Dermis blood vessel endothelial cell (primary cell): ENCODE measurements at regions not wholly inside any gene's neighbourhood (a gene's known extent, or its start where the extent isn't known, plus 50 kb on each side); places are given as distances from the start of the nearest gene placed in this dataset.

Experiments used
- DNase-seq: peaks from one replicate; pipeline ENCODE4 v3.0.0; 2010

DNA sequence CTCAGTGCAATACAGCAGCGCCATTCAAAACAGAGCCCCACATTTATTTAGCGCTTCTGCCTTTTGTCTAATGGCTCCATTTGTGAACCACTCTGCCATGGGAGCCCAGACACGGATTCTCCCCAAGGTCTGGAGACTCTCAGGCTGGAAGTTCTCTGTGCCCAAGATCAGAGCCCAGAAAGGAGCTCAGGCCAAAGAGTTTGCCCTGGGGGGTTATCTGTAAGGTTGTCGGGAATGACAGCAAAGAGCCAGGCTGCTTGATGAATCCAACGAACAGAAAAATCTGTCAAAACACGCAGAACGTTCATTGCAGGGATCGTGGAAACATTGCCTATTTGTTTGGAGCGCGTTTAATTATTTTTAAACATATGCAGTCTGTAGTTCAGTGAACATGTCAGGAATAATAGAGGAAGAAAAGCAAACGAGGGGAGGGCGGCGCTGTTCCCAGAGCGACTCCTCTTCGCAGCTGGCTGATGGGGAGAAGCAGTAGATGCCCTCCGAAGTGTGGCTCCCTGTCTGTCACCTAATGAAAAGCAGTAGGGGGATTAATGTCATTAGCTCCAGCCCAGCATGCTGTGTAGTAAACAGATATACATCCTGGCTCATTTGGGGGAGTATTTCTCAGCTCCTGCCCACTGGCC is 464.9 kb upstream of the MPDZ start:
- DNase-seq: no peak

DNA sequence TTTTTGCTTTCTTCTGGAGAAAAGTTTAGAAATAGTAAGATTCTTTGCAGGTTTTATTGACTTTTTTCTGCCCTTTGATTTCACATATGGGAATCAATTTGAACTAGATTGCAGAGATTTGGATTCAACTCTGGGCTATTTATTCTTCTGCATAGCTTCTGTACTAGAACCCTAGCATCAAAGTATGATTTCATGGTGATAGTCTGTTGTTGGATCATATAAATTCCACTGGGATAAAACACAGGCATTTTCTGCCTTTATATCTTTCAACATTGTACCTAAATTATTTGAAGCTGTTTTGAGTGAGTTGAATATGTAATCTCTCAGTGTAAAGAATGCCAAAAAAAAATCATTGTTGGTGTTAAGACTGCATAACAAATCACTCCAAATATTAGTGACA is 458.4 kb upstream of the MPDZ start:
- no peak for DNase-seq

DNA sequence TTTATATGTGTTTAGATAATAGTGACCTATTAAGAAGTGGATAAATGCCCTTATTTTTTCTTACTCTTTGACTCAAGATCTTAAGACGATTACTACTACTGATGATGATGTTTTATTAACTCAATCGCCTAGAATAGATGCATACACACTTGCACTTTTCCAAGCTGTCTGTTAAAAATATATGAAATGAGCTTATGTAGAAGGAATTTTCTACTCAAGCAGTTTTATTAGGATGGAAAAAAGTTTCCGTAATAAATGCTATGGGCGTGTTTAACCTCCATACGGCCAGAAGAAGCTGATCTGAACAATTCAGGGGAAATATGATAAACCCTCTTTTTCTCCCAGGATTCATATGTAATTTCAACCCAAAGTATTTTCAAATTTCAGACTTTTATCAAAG is 455.7 kb upstream of the MPDZ start:
- DNase-seq: no peak

DNA sequence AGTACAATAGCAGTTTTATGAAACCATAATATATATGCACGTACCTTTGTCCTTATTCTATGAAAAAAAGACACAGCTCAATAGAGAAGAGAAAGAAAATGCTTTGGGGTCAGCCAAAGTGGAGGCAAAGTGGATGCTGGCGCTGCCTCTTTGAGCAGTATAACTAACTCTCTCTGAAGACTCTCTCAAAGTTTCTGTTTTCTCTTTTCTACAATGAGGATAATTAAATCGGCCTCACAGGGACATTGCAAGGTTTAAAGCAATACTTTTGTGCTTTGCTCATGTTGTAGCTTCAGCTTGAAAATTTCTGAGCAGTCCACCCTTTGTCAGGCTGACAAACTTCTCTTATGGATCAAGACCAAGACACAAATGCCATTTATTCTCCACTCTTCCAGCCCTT is 455.1 kb upstream of the MPDZ start:
- no peak for DNase-seq

DNA sequence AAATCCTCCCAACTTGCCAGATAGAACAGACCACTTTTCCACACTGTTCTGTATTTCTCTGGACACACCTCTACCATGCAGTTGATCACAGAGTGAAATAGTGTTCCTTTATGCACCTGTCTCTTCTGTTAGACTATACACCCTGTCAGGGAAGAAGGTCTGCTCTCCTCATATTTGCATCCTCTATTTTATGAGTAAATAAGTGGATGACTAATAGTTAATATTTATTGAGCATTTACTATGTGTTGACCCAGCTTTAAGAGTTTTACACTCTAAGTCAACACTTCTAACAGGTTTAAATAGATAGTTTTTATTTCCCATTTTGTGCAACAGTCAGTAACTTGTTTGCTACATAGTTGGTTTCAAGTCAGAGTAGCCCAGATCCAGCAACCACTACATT is 452.8 kb upstream of the MPDZ start:
- DNase-seq: no peak

DNA sequence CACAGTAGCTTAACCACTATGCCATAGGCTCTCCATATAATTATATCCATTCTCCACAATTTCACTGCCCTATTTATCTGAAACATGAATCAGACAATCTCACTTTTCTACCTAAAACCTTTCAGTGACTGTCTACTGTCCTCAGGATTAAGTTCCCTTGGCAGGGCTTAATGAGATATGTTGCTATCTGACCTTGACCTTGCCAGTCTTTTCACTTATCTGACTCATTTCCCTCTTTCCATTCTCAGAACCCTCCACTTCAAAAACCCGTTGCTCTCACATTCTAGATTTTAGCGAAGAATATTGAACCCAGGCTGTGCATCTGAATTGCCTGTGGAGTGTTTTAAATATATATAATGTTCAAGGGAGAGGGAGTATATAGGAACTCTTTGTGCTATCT is 452.1 kb upstream of the MPDZ start:
- peak; percentile 38 for DNase-seq

GRCh38 chr9:13729955-13730354 is 450.5 kb upstream of the MPDZ start:
- no peak for DNase-seq

- peak; percentile 42 for DNase-seq
These were observed 449.7 kb upstream of the MPDZ start for GRCh38 chr9:13728917-13729811.

- DNase-seq: peak; percentile 29
These were observed 448.6 kb upstream of the MPDZ start for GRCh38 chr9:13728131-13728530.

DNA sequence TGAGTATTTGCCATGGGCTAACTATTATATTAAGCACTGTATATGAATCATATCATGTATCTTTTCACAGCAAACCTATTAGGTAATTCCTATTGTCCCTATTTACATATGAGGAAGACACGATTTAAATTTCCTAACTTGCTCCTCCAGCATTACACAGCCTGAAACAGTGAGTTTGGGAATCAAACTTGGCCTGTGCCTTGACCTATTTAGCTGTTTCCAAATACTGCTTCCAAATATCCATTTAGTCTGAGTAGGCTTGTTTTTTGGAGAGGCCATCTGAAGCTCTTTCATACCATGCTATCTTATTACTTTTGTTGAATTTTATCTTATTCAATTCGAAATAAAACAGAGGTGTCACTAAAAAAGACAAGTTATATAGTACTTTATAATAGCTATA is 447.3 kb upstream of the MPDZ start:
- no peak for DNase-seq

- no peak for DNase-seq
These were observed 446.0 kb upstream of the MPDZ start for GRCh38 chr9:13725516-13725915.

DNA sequence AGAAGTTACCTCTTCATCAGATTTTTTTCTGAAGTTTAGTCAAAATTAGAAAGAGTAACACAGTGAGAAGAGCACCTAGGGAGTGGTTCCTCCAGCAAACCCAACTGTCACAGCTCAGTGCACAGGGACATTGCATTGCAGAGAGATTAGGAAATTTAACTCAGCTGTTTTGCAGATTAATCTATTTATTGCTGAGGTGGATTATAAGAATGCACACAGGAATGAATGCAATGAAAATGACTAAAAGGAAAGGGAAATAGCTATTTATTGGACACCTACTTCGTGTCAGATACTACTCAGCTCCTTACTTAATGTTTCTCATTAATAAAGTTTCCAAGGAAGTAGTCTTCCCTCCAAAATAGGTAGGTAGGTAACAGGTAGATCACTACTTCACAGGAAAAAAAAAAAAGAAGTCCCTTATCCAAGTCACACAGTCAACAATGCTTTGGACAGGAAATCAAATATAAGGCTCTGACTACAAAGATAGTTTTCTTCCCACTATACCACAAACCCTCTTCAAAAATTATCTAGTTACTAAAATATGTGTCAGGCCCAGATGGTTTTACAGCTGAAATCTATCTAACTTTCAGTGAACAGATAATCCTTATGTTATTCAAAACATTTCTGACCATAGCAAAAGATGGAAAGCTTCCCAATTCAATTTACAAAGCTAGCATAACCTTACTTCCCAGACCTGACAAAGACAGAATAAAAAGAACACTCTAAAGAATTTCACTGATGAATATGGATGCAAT is 442.2 kb upstream of the MPDZ start:
- no peak for DNase-seq

DNA sequence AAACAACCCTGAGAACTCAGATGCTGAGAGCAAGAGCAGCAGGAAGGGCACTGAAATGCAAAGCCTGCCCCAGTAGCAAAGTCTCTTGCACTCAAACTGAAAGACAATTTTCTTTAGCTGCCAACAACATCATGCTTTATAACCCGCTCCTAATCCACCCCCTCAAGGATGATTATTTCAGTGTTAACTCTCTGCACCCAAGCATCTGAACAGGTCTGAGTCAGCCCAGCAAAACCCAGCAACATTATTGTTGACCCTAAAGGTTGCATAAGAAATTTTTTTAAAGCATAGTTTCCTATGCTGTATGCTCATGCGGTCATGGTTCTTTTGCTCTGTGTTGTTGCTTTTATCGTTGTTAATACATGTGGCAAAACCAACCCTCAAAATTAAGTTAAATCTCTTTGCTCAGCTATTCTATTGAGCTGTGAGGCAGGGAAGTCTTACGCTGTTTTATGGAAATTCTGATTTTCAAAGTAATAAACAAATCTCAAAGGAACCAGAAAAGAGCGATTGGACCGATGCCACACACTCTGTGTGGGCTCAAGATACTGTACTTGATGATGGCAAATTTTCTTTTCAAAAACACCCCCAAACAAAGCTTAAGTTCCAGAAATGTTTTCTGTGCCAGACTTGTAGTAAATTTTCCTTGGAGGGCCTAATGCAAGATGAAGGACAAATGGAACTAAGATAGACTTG is 440.6 kb upstream of the MPDZ start:
- no peak for DNase-seq

- no peak for DNase-seq
These were observed 440.0 kb upstream of the MPDZ start for GRCh38 chr9:13719446-13719845.

DNA sequence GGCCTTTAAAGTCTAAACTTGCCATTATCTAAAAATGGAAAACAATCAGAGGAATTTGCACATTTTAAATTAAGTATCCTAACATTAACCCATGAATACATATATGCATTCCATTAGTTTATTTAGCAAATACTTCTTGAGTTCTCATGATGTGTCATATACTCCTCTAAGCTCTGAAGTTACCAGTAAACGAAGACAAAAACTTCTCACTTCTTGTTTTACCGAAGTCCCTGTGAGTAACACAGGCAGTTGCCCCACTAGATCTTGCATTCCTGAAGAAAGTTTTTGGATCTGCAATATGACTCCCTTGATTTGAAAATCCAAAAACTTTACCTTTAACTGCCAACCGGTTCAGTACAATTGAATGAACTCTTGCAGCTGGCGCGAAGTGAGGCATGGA is 439.0 kb upstream of the MPDZ start:
- no peak for DNase-seq

- no peak for DNase-seq
These were observed 438.6 kb upstream of the MPDZ start for GRCh38 chr9:13718086-13718485.

GRCh38 chr9:13717322-13718054 is 438.0 kb upstream of the MPDZ start:
- no peak for DNase-seq

DNA sequence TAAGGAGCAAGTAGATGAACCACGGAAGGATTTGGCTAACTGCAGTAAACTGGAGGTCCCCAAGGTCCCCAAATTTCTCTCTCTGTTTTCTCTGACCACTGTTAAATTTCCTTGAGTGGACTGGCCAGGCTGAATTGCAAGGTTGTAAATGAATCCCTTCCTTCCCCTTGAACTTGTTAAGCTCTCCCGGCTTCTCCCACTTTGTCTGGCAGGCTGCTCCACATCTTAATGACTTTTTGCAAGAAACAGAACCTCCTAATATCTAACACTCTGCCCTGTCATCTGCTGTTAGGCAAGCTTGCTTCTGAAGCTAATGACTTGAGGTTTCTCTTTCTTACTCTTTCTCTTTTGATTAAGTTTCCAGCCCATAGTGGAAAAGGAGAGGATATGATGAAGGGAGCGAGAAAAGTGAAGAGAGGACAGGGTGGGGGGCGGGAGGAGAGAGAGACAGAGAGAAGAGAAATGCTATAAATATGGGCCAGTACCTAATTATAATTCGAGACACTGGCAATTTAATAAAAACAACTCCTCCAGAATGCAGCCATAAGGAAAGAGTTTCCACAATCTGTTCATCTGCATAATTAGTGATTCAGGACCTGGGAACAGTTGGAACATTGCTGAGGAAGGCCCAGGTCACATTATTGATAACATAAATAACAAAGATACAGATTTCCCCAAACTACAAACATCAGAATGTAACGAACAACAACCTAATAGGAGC is 437.3 kb upstream of the MPDZ start:
- DNase-seq: no peak

DNA sequence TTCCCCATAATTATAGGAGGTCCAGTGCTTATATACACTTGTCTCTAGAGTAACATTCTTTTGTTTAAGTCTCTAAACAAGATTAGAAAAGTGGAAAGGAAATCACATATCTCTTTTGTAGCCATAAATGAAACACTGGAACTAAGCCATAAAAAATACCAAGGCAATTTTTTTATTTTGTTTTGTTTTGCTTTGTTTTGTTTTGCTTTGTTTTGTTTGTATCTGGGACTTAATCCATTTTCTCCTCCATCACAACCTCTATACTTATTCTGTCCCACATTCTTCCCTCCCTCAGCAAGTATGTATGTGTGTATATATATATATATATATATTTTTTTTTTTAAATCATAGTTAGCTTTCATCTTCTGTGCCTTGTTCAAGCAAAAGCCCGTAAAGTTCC is 436.6 kb upstream of the MPDZ start:
- no peak for DNase-seq

DNA sequence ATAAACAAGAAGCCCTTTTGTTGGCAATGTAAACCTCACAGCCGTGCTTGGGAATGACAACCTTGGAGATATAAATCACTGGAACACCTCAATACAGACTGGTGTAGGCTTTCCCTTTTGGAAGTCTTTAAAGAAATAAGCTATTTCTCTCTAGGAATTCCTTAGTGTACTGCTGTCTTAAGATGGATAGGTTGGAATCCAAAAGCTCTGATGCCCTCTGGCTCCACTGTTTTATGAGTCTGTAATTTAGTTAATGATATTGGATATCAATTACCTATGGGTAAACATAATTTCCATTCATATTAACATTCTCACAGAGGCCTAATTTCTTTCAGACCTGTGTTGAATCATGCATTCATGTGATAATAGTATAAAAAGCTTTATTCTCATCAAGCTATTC is 435.9 kb upstream of the MPDZ start:
- DNase-seq: no peak
